NCI-H1930 (cell line): ENCODE measurements at regions not wholly inside any gene's neighbourhood (a gene's known extent, or its start where the extent isn't known, plus 50 kb on each side); places are given as distances from the start of the nearest gene placed in this dataset.

Source experiments
- DNase-seq, 2 experiments: peaks; one replicate each; lab custom pipeline; 2025; lab: John Stamatoyannopoulos, UW

- no peak for DNase-seq
Measured at GRCh38 chr11:127066401-127067090, 66.0 kb upstream of the KIRREL3 start.

DNA sequence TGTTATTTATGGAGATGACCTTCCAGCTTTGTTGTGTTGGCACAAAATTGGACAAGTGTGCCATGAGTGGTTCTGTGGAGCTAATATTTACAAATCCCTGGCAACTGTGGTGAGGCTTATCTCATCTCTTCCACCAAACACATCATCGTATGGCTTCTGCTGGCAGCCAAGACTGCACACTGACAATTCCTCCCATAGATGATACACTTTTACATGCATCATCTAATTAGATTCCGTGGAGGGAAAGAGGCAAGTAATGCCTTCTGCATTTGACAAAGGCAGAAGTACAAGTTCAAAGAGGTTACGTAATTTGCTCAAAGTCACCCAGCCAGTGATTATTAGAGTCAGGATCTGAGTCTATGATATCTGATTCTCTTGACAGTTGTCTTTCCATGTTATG lies 62.7 kb upstream of the KIRREL3 start:
- DNase-seq, result no peak

DNA sequence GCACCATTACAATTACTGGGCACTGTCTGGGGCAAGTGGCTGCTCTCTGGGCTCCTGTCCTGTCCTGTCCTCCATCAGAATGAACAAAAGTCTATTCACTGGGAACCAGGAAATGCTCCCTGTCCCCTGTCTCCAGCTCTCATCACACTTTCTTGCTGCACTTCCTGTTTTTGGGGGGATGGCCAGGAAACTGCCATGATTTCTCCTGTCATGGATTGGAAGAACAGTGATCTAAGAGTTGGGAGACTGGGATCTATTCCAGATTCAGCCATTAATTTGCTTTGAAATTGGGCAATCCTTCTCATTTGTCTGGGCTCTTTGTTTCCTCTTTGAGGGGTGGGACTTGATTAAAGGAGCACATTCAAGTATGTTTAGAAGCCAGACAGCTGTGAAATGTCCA lies 61.4 kb upstream of the KIRREL3 start:
- DNase-seq, result no peak

GRCh38 chr11:127059750-127060149 lies 59.2 kb upstream of the KIRREL3 start:
- DNase-seq, result no peak

- DNase-seq, result no peak
Measured at GRCh38 chr11:127059286-127059685, 58.7 kb upstream of the KIRREL3 start.

DNA sequence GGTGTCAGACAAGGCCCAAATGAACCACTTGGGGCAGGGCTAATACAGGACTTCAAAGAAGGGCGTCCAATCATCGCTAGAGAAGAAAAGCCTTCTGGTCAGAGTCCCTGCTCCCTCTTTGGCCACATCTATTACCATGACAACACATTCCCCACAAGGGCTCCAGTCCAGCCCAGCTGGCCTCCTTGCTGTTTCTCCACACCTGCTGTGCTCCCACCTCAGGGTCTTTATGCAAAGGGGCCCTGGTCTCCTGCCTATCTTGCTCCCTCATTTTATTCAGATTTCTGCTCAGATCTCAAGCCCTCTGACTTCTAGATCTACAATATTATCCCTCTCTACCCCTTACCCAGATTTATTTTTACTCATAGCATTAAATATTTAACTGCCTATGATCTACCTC lies 58.0 kb upstream of the KIRREL3 start:
- DNase-seq, result no peak

- DNase-seq, result no peak
Measured at GRCh38 chr11:127057126-127057525, 56.6 kb upstream of the KIRREL3 start.

DNA sequence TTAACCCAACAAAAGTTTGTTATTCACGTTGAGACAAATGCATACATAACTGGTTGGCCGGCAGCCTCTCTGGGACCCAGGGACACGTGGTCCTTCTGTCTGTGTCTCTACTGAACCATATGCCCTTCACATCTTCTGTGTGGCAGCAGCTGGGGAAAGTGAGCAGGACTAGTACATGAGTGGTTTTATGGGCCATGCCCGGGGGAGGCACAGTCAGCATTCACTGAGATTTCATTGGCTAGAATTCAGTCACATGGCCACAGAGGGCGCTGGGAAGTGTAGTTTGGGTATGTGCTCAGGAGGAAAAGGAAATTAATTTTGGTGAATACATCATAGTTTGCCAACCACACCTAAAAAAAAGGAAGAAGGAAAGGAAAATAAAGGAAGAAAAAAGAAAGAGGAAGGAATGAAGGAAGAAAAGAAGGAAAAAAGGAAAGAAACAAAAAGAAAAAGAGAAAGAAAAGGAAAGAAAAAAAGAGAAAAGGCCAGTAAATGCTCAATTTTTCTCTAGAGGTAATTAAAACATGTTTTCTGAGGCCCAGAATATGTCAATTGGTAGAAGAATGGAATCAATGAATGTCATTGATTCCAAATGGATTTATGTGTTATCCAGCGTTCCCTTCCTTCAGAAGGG lies 55.9 kb upstream of the KIRREL3 start:
- no peak for DNase-seq

- no peak for DNase-seq
Measured at GRCh38 chr11:127055236-127055635, 54.7 kb upstream of the KIRREL3 start.

DNA sequence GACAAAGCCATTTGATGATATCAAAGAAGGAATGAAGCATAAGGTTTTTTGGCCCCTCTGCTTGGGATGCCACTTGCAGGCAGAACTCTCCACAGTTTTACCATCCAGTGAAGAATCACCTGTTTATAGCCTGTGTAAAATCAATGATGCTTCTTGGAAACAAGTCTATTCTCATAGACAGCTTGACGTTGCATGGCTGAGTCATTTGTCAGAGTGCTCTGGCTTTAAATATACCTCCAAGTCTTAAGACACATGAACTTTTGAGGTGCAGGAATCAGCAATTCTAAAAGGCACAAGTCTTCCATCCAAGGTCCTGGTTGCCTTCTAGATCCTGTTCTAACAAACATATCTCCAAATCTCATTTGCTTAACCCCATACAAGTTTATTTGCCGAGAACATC lies 53.6 kb upstream of the KIRREL3 start:
- DNase-seq, result no peak

DNA sequence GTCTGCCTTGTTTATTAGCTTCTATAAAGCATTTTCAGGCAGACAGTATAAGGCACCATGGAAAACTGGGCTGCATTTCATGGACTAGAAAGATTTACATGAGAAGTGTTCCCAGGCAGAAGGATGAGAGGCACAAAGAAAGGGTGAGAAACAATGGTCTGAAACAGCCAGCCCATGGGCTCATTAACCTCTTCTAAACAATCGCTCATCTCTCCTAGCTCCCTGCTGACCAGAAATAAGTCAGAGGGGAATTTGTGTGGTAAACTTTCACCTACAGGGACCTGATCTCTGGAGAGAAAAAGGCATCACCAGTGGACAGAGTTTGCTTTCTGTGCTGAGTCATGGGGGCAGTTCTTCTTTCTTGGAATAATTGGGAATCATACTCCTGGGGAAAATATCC lies 51.8 kb upstream of the KIRREL3 start:
- no peak for DNase-seq
